ENCODE measurements at regions not wholly inside any gene's neighbourhood (a gene's known extent, or its start where the extent isn't known, plus 50 kb on each side); places are given as distances from the start of the nearest gene placed in this dataset.

DNA sequence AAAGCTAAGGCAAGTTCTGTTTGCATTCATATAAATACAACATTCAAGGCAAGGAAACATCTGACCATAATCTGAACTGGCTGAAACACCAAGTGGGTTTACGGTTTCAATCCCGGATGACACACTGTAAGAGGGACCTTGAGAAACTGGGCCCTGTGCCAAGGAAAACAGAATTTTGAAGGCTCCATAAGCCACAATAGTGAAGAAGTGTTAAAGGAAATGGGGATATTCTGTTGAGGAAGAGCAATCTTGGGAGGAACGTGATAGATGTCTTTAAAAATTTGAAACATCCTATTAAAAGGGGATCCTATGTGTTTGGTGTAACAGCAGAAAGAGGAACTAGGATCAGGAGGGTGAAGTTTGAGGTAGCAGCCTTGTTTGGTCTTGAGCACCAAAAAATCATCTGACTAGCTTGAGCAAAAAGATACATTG lies 82.4 kb upstream of the TAB2 start:
- Mint-ChIP-seq H3K9me3 (peaks cover 8% of the 10 kb centered on the region), H3K4me1 (peaks cover 43% of the 10 kb centered on the region), H3K27ac (peak overlapping the region; percentile 68), H3K4me3 (no peak overlapping the region), H3K36me3 (no peaks in the 10 kb centered on the region), H3K27me3 (ENCODE audit: insufficient read depth, low read depth) (no peaks in the 10 kb centered on the region)
- no peaks in the 10 kb centered on the region for H4K20me1 ChIP-seq (ENCODE audit: low read depth)
- H3K36me3 ChIP-seq: no peaks in the 10 kb centered on the region
- H3K27me3 ChIP-seq: no peaks in the 10 kb centered on the region
- no peaks in the 10 kb centered on the region for H3F3A ChIP-seq (ENCODE audit: low read depth)
- no peaks in the 10 kb centered on the region for H3K79me2 ChIP-seq (ENCODE audit: low read depth)
- no peak overlapping the region for H3K4me2 ChIP-seq
- H3K27ac ChIP-seq: no peak overlapping the region
- no peak overlapping the region for H3K4me3 ChIP-seq
- no peaks in the 10 kb centered on the region for H3K9me3 ChIP-seq (ENCODE audit: low read depth)
- no peaks in the 10 kb centered on the region for H3K4me1 ChIP-seq
- H3K9ac ChIP-seq: no peak overlapping the region
- no peak overlapping the region for H2AFZ ChIP-seq (replicated peaks)
- no peak for TF ChIP-seq EZH2 (IDR thresholded peaks at IDR 0.05)
- TF ChIP-seq EZH2phosphoT487 (IDR thresholded peaks at IDR 0.05): no peak
- TF ChIP-seq, protein P1, sequence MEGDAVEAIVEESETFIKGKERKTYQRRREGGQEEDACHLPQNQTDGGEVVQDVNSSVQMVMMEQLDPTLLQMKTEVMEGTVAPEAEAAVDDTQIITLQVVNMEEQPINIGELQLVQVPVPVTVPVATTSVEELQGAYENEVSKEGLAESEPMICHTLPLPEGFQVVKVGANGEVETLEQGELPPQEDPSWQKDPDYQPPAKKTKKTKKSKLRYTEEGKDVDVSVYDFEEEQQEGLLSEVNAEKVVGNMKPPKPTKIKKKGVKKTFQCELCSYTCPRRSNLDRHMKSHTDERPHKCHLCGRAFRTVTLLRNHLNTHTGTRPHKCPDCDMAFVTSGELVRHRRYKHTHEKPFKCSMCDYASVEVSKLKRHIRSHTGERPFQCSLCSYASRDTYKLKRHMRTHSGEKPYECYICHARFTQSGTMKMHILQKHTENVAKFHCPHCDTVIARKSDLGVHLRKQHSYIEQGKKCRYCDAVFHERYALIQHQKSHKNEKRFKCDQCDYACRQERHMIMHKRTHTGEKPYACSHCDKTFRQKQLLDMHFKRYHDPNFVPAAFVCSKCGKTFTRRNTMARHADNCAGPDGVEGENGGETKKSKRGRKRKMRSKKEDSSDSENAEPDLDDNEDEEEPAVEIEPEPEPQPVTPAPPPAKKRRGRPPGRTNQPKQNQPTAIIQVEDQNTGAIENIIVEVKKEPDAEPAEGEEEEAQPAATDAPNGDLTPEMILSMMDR (IDR thresholded peaks at IDR 0.05): no peak
- DNase-seq (ENCODE audit: low spot score): no peak

DNA sequence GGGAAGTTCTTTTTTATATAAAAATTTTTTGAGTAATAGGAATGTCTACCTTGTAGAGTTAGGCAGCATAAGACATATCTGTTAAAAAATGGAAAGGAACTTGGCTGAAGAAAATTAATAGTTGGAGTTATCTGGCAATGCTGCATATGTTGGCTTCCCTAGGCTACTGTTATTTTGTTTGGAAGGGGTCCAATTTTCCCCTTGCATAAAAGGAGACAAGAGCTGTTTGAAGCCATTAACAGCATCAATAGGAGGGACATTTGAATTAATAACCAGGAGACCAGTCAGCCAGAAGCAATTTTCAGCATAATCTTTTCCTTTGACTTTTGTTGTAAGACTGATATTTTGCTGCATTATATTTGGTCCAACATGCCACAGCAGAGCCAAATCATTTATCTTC lies 80.9 kb upstream of the TAB2 start:
- no peaks in the 10 kb centered on the region for H3F3A ChIP-seq (ENCODE audit: low read depth)
- no peak for DNase-seq (ENCODE audit: low spot score)
- H3K27ac ChIP-seq: no peak overlapping the region
- H3K79me2 ChIP-seq (ENCODE audit: low read depth): no peaks in the 10 kb centered on the region
- no peak overlapping the region for H3K4me3 ChIP-seq
- no peaks in the 10 kb centered on the region for H4K20me1 ChIP-seq (ENCODE audit: low read depth)
- no peaks in the 10 kb centered on the region for H3K27me3 Mint-ChIP-seq (ENCODE audit: insufficient read depth, low read depth)
- no peak overlapping the region for H3K27ac Mint-ChIP-seq
- H3K4me2 ChIP-seq: no peak overlapping the region
- TF ChIP-seq, protein P1 (IDR thresholded peaks at IDR 0.05): no peak
- TF ChIP-seq EZH2 (IDR thresholded peaks at IDR 0.05): no peak
- peaks cover 8% of the 10 kb centered on the region for H3K9me3 Mint-ChIP-seq
- H3K4me1 ChIP-seq: no peaks in the 10 kb centered on the region
- H3K36me3 Mint-ChIP-seq: peaks cover 1% of the 10 kb centered on the region
- no peaks in the 10 kb centered on the region for H3K9me3 ChIP-seq (ENCODE audit: low read depth)
- H2AFZ ChIP-seq (replicated peaks): no peak overlapping the region
- H3K4me3 Mint-ChIP-seq: no peak overlapping the region
- H3K4me1 Mint-ChIP-seq: peaks cover 41% of the 10 kb centered on the region
- H3K9ac ChIP-seq: no peak overlapping the region
- H3K36me3 ChIP-seq: no peaks in the 10 kb centered on the region
- no peaks in the 10 kb centered on the region for H3K27me3 ChIP-seq

DNA sequence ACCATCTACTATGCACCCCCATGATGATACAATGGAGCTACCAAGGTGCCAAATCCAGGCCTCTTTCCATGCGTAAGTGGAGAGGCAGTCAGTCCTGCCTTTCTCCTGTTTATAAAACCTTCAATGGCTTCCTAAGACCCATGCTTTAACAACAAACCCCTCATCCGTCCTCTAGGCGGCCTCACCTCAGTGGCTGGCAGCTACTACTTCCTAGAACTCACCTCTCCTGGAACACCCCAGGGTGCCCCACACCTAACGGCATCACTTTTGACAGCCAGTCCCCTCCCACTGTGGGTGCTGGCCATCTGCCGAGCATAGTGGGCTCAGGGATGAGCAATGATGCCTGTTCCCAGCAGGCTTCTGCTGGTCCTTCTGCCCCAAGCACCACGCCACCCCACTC lies 80.0 kb upstream of the TAB2 start:
- H3K4me1 ChIP-seq: no peaks in the 10 kb centered on the region
- no peaks in the 10 kb centered on the region for H4K20me1 ChIP-seq (ENCODE audit: low read depth)
- H3K9ac ChIP-seq: no peak overlapping the region

More for the DNA sequence above, 80.0 kb upstream of the TAB2 start:
- TF ChIP-seq, protein P1 (IDR thresholded peaks at IDR 0.05): no peak
- TF ChIP-seq EZH2 (IDR thresholded peaks at IDR 0.05) (no peak), EZH2phosphoT487 (IDR thresholded peaks at IDR 0.05) (no peak)
- Histone ChIP-seq H3K9me3 (ENCODE audit: low read depth) (no peaks in the 10 kb centered on the region), H3K36me3 (no peaks in the 10 kb centered on the region), H3K27me3 (no peaks in the 10 kb centered on the region), H3K79me2 (ENCODE audit: low read depth) (no peaks in the 10 kb centered on the region), H2AFZ (replicated peaks) (no peak overlapping the region), H3F3A (ENCODE audit: low read depth) (no peaks in the 10 kb centered on the region), H3K4me2 (no peak overlapping the region), H3K27ac (no peak overlapping the region), H3K4me3 (no peak overlapping the region)
- DNase-seq (ENCODE audit: low spot score): no peak
- peaks cover 34% of the 10 kb centered on the region for H3K4me1 Mint-ChIP-seq
- H3K27ac Mint-ChIP-seq: no peak overlapping the region
- peaks cover 4% of the 10 kb centered on the region for H3K36me3 Mint-ChIP-seq
- peaks cover 11% of the 10 kb centered on the region for H3K9me3 Mint-ChIP-seq
- H3K4me3 Mint-ChIP-seq: no peak overlapping the region
- H3K27me3 Mint-ChIP-seq (ENCODE audit: insufficient read depth, low read depth): no peaks in the 10 kb centered on the region
